ENCODE measurements at regions not wholly inside any gene's neighbourhood (a gene's known extent, or its start where the extent isn't known, plus 50 kb on each side); places are given as distances from the start of the nearest gene placed in this dataset.

GRCh38 chr11:19379465-19379864 lies 138.7 kb upstream of the E2F8 start:
- TF ChIP-seq POLR2AphosphoS5 (IDR thresholded peaks at IDR 0.05; ENCODE audit: low read depth, low read length) (no peak), SIN3A (IDR thresholded peaks at IDR 0.05; ENCODE audit: borderline replicate concordance, insufficient read depth, low read length) (no peak), FOXP2 (optimal IDR thresholded peaks at IDR 0.05; ENCODE audit: borderline replicate concordance, extremely low read depth, extremely low read length, insufficient read depth) (no peak), REST (IDR thresholded peaks at IDR 0.05; ENCODE audit: insufficient read depth in 1 of 2, low read depth in 2 of 2, low read length in 2 of 2) (no peak)

Measured in PFSK-1 (cell line).